Prostate gland (tissue), 2 donors: ENCODE measurements at regions not wholly inside any gene's neighbourhood (a gene's known extent, or its start where the extent isn't known, plus 50 kb on each side); places are given as distances from the start of the nearest gene placed in this dataset.

Source experiments
- POLR2A ChIP-seq: fragments of 450-650 bp; IDR thresholded peaks from one replicate; pipeline ENCODE4 v1.6.1; 2016; ENCODE audit warnings: antibody characterized with exemption, mild to moderate bottlenecking
- POLR2AphosphoS5 ChIP-seq: sonication (generic); formaldehyde crosslinking; IDR thresholded peaks from one replicate; pipeline ENCODE4 v1.6.1; 2017; ENCODE audit warnings: antibody characterized with exemption
- TF ChIP-seq, protein P1 (sequence below), 4 experiments: fragments of 200-600 bp in 2 of 4; fragments of 450-650 bp in 2 of 4; sonication (generic) in 2 of 4; IDR thresholded peaks; 1 replicate in 3 of 4; 2 replicates in 1 of 4; pipeline ENCODE4 v1.5.1; 2016 to 2019; ENCODE audit warnings: antibody characterized with exemption in 4 of 4, mild to moderate bottlenecking in 2 of 4, moderate library complexity in 2 of 4

DNA sequence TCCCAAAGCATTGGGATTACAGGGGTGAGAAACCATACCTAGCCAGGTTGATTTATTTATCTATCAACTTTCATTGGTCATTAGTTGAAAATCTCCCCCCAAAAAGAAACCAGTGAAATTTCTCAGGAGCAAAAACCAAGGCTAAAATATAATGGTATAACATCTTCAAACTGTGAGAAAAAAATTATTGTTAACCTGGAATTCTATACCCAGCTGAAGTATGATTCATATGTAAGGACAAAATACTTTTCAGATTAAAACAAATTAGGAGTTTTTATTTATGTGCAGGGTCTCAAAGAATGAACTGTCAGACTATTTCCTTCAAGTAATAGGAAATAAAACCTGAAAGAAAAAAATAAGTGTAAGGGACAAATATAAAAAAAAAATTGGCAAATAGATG lies 1053.9 kb downstream of the UQCRFS1 start:
- TF ChIP-seq, protein P1, sequence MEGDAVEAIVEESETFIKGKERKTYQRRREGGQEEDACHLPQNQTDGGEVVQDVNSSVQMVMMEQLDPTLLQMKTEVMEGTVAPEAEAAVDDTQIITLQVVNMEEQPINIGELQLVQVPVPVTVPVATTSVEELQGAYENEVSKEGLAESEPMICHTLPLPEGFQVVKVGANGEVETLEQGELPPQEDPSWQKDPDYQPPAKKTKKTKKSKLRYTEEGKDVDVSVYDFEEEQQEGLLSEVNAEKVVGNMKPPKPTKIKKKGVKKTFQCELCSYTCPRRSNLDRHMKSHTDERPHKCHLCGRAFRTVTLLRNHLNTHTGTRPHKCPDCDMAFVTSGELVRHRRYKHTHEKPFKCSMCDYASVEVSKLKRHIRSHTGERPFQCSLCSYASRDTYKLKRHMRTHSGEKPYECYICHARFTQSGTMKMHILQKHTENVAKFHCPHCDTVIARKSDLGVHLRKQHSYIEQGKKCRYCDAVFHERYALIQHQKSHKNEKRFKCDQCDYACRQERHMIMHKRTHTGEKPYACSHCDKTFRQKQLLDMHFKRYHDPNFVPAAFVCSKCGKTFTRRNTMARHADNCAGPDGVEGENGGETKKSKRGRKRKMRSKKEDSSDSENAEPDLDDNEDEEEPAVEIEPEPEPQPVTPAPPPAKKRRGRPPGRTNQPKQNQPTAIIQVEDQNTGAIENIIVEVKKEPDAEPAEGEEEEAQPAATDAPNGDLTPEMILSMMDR (IDR thresholded peaks at IDR 0.05), result no peak
- TF ChIP-seq POLR2A (no peak), POLR2AphosphoS5 (no peak)
